Left renal cortex interstitium (tissue), 4 donors: ENCODE measurements at regions not wholly inside any gene's neighbourhood (a gene's known extent, or its start where the extent isn't known, plus 50 kb on each side); places are given as distances from the start of the nearest gene placed in this dataset.
"Not testable (repeated sequence)": the region's sequence is repeated elsewhere in the genome, so short reads cannot be mapped to it uniquely, and the experiment has no call there.

Source experiments
- DNase-seq, 4 donors: peaks; one replicate each; pipeline ENCODE4 v3.0.0-alpha.2; 2013; ENCODE audit warnings: low read depth in 4 of 4, low spot score in 2 of 4, missing footprints in 1 of 4

DNA sequence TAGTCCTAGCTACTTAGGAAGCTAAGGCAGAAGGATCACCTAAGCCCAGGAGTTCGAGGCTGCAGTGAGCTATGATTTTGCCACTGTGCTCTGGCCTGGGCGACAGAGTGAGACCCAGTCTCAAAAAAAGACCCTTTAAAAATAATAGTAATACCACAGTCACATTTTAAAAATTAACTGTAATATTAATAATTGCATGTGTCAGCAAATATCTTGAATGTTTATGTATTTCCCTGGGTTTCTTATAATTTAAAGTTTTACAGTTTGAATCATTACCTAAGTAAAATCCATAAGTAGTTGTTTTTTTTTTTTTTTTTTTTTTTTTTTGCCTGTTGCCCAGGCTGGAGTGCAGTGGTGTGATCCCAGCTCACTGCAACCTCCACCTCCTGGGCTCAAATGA, 69.2 kb downstream of the LYZL2 start:
- DNase-seq: no peak

DNA sequence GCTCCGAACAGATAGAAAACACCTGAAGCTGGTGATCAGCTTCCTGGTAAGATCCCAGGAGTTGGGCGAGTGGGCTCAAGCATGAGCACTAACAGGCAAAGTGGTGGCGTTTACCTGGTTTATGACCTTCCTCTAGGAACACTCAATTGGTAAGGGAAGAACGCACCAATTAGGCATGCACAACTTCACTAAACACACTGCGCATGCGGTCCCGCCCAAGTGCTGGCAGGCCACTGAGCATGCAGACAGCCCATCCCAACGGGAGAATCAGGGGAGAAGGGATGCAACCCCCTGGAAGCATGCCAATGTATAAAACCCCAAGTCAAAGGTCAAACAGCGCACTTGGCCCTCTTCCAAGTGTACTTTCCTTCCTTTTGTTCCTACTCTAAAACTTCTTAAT, 70.4 kb downstream of the LYZL2 start:
- no peak for DNase-seq

DNA sequence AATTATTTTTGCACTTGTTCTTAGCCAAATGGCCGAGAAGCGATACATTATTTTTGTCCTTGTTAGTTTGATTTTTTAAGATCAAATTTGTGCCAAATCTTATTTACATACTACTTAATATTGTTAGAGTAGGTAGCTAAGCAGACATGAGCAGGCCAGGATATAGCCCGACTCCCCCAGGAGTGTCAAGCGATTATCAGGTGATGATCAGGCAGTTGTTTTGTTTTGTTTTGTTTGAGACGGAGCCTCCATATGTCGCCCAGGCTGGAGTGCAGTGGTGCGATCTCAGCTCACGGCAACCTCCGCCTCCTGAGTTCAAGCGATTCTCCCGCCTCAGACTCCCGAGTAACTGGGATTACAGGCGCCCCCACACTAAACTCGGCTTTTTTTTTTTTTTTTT, 71.1 kb downstream of the LYZL2 start:
- no peak for DNase-seq

DNA sequence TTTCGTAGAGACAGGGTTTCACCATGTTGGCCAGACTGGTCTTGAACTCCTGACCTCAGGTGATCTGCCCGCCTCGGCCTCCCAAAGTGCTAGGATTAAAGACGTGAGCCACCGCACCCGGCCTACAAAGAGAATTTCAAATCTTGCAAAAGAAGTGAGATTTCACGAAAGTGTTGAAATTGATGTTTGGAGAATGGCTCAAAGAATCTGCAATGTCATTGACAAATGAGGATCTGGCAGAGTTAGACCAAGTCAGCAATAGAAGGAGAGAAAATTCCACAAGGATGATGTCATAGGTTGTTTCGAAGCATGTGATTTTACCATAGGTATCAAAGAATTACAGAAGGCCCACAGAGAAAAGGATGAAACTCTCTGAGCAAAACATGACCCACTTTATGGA, 71.7 kb downstream of the LYZL2 start:
- DNase-seq: no peak

DNA sequence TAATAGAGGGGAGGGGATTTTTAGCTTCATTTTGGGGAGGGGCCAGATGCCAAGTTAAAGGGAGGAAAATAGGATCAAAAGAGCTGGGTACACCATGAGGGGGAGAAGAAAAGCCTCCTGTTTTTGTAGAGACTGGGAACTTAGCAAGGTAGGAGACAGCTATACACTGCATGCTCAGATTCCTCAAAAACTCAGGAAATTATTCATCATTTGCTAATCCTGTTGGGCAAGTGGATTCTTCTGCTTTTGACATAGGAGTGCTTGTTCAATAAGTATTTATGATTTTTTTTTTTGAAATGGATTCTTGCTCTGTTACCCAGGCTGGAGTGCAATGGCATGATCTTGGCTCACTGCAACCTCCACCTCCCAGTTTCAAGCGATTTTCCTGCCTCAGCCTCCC, 73.4 kb downstream of the LYZL2 start:
- no peak for DNase-seq

DNA sequence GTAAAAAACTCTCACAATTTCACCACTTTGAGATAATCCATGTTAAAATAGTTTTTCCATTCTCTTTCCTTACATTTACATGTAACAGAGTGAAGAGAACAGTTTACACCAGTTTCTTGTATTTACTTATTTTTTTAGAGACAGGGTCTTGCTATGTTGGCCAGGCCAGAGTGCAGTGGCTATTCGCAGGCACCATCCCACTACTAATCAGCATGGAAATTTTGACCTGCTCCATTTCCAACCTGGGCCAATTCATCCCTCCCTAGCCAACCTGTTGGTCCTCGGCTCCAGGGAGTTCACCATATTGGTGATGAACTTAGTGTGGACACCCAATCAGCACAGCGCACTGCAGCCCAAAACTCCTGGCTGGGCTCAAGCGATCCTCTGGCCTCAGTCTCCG, 74.1 kb downstream of the LYZL2 start:
- no peak for DNase-seq

DNA sequence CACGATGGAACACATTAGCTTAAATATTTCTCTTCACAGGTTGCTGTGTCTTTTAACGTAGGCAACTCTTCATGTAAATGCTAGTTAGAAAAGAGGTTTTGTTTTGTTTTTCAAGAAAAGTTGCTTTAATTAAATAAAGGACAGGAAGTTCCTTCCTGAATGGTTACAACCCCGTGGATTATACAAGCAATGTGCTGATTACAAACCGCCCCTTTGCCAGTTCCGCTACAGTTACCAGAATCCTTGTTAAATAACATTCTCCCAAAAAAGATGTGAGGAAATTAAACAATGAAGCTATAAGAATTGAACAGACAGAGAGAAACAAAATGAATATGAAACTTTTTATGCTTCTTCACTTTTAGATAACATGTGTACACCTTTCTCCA, 75.1 kb downstream of the LYZL2 start:
- no peak for DNase-seq

DNA sequence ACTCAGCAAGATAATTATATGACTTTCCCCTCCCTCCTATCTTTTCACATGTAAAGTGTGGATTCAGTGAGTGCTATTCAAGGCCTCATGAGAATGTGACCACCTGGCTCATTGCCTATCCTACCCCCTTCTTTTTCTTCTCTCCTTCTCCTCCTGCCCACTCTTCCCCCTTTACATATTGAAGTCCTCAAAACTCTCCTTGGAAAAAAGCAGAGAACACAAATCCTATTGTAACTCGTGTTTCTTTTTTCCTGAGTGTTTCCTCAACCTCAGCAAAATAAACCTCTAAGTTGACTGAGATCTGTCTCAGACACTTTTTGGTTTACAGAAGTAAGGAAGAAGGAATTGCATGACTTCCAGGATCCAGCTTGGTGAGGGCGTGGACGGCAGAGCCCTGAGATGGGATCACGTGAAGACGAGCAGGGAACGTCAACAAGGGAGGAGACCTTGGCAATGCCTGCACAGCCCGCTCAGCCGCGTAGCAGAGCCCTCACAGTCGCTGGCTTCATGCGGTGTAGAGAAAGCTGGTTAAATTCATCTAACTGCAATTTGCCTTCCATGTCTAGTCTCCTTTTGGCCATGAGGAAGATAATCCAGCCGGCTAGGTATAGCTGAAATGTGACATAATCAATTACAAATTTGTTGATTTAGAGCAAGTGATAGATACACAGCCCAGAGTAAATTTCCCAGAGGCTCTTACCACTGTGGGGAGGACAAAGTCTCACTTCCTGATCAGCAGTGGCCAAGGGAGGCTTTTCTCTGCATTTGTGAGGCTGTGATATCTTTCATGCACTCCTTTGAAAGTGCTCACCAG, 75.7 kb downstream of the LYZL2 start:
- DNase-seq: no peak

DNA sequence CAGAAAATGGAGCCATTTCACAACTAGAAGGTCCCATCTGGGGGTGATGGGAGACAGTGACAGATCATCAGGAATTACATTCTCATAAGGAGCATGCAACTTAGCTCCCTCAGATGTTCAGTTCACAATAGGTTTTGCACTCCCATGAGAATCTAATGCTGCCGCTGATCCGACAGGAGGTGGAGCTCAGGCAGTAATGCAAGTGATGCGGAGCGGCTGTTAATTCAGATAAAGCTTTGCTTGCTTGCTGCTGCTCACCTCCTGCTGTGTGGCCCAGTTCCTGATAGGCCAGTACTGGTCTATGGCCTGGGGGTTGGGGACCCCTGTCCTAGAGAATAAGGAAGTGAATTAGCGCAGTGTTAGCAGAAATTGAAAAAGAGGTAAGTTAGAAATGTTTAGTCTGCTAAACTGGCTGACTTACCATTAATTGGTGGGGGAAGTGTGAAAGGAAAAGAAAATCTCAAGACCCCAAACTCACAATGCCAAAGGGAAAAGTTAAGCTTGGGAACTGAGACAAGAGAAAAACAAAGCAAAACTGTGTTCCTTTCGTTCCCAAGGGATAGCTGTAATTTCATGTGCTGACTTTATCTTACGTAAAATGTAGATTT, 76.4 kb downstream of the LYZL2 start:
- no peak for DNase-seq

DNA sequence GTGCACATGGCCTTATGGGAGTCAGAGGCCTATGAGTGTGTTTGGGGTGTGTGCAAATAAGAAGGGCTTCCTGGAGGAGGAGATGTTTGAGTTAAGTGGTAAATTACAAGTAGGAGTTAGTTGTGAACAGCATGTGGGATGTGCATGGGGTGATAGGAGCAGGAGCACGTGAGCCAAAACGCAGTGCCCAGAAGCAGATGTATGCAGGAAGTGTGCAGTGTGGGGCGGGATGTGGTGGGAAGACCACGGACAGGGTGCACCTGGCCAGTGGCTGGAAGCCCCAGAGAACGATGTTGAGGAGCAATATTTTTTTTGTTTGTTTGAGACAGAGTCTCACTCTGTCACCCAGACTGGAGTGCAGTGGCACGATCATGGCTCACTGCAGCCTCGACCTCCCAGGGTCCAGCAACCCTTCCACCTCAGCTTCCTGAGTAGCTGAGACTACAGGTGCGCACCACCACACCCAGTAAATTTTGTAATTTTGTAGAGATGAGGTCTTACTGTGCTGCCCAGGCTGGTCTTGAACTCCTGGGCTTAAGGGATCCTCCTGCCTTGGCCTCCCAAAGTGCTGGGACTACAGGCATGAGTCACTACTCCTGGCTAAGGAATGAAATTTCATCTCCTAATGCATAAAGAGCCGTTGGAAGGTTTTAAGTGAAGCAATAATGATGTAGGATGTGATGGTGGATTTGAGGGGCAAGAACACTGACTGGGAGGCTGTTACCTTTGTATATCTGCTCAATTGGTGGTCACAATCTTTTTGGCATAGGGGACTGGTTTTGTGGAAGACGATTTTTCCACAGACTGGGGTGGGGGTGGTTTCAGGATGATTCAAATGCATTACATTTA, 78.4 kb downstream of the LYZL2 start:
- DNase-seq: no peak

DNA sequence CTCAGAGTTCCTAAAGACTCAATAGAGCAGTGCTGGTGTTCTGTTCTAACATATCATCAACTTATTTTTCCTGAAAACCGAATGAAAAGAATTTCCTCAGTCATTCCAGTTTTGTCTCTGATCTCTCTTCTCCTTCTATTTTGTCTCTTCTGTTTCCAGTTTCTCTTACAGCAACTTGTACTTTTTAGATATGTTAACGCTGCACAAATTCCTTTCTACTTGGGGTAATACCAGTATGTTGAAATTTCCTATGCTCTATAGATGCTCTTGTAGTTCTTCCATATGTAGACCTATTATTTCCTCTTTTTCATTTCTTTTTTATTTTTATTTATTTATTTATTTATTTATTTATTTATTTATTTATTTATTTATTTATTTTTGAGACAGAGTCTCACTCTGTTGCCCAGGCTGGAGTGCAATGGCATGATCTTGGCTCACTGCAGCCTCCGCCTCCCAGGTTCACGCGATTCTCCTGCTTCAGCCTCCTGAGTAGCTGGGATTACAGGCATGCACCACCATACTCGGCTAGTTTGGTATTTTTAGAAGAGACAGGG, 80.3 kb downstream of the LYZL2 start:
- DNase-seq: not testable (repeated sequence)

DNA sequence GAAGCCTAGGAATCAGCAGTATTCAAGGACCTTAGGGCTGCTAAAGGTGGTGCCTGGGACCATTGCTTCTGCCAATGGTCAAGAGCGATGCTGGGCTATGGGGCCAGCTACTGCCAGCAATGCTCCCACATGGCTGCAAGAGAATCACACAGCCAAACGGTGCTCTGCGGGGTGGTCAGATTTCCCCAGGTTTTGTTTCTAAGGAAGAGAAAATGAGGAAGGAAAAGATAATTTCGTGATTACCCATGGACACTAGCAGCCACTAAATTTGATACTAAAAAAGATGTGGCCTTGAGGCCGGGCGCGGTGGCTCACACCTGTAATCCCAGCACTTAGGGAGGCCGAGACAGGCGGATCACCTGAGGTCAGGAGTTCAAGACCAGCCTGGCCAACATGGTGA, 83.0 kb downstream of the LYZL2 start:
- no peak for DNase-seq

DNA sequence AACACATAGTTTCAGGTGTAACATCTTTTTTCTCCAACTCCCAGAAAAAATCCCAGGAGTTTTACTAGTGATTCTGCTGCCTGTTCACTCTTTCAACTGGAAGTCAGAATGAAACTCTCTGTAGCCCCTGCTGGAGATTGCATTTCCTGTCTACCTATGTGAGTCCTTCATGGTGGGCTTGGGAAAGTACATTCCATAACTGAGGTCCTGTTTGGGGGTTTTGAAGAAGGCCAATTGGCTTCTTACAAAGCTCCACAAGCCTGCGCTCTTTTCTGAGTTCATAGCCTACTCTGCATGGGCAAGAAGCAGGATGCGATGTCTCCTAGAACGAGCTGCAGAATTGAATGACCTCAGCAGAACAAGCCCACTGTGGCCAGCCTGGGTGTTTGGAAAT, 86.7 kb downstream of the LYZL2 start:
- no peak for DNase-seq

DNA sequence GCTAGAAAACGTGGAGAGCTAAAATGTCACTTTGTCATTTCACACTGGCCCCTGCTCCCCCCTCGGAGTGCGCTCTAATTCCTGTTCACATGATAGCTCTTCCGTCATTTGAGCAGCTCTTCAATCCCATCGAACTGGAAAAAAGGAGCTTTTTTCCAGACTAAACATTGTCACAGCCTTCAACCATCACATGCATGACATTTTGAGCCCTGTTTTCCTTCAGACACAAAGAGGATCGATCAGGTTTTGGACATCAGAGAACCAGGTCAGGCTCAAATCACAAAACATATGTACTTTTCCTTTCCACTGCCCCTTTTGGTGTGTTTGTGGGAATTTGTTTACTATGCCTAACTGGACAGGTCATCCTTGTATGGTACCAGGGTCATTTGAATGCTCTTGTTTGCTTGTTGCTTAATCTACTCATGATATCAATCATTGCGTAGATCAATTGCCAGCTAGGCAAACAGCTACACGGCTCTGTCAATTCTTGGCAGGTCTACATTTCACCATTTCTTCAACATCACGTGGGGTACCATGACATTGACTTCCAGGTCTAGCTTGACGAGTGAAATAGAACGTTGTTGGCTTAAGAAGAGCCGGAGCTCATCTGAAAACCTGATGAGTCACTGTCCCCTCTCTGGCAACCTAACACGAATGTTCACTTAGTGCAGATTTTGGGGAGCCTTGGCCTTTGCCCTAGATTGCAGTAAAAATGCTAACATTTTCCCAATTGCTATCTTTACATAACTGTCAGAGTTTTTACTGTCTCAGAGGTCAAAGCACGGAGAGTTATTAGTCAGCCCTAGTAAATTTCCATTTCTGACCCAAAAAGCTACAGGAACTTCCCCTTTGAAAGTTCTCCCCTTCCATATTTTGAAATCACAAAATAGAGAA, 87.3 kb downstream of the LYZL2 start:
- DNase-seq: no peak

DNA sequence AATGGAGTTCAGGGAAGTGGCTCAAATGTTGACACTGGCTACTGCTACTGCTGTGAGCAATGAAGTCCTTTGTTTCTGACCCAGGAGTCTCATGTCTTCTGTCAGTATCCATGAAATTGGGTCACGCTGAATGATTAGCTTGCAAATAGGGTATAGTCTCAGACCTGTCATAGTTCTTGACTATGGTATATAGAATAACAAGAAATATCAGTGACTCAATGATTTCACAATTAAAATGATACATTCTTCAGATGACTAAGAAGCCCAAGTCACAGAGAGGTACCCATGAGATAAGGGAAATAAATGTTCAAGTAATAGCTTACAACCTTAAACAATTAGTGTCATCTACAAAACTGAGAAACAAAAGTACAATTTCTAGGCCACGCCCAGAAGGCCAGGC, 89.3 kb downstream of the LYZL2 start:
- no peak for DNase-seq

DNA sequence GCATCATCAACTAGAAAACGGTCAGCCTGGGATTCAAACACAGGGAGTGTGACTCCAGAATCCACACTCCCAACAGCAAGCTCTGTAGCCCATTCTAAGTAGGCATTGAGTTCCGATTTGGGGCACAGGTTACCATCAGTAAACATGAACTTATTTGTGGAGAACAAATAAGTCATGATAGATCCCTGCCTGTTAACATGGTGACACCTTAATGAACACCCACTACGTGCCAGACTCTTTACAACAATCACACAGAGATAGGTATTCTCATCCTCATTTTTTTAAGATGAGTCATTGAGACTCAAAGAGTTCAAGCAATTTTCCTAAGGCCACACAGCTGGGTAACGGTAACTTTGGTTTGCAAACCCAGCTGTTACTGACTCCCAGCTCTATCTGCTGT, 91.5 kb downstream of the LYZL2 start:
- DNase-seq: no peak

DNA sequence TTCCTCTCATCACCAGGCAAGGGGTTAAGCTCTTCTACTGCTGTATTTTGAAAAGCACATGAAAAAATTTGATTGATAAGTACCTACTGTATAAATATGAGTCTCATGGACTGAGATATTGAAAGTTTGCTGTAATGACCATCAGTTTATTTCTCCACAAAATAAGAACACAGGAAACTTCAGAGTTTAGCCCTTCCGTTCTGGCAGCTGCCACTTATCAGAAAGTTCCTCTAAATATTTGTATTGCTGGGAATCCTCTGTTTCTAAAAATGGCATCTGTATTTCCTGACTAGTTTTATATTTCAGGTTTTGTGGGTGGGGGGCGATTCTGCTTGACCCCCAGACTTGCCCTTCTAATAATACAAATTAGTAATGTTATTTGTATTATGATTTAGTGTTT, 92.0 kb downstream of the LYZL2 start:
- DNase-seq: no peak

DNA sequence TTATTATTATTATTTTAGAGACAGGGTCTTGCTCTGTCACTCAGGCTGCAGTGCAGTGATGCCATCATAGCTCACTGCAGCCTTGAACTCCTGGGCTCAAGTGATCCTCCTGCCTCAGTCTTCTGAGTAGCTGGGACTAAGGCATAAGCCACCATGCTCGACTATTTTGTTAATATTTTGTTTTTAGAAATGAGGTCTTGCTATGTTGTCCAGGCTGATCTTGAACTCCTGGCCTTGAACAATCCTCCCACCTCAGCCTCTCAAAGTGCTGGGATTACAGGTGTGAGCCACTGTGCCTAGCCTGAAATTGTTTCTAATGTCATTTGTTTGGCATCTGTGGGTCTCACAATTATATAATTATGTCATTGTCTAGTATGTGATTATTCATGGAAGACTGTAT, 92.4 kb downstream of the LYZL2 start:
- not testable (repeated sequence) for DNase-seq

DNA sequence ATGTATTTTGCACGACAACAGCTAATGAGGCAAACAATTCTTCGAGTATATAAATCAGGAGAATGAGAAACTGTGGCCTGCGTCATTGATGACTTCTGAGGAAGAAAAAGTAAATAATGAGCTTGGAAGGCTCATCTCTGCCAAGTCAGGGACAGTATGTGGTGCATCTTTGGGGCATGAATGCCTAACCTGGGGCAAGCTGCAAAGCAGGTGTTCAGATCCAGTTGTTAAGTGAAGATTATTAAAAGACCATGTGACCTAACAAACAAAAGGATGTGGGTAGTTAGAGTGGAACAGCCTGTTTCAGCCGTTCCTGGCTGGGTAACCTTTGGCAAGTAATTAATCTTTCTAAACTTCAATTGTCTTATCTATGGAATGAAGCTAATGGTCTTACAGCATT, 93.0 kb downstream of the LYZL2 start:
- DNase-seq: no peak

DNA sequence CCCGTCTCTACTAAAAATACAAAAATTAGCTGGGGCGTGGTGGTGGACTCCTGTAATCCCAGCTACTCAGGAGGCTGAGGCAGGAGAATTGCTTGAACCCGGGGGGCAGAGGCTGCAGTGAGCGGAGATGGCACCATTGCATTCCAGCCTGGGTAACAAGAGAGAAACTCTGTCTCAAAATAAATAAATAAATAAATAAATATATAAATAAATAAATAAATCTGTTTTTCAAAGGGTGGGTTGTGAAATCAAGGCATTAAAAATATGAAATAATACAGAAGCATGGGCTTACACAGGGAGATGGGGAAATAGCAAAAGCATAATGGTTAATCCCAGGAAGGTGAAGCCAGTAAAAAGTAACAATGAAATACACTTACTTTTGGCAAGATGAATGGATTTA, 93.9 kb downstream of the LYZL2 start:
- DNase-seq: no peak
